Muscle layer of duodenum (tissue), 2 donors: ENCODE measurements at regions not wholly inside any gene's neighbourhood (a gene's known extent, or its start where the extent isn't known, plus 50 kb on each side); places are given as distances from the start of the nearest gene placed in this dataset.

Experiments
- H3K27ac ChIP-seq: one replicate; pipeline ENCODE4 v1.7.0; 2013; ENCODE audit warnings: mild to moderate bottlenecking, low read length
- H3K27me3 ChIP-seq: one replicate; pipeline ENCODE4 v1.7.0; 2013; ENCODE audit warnings: low read depth, mild to moderate bottlenecking, control low read depth, low read length
- H3K36me3 ChIP-seq, 2 donors: one replicate each; pipeline ENCODE4 v1.7.0; 2013; ENCODE audit warnings: low read length in 2 of 2, control low read depth in 1 of 2, mild to moderate bottlenecking in 1 of 2; ENCODE audit not compliant: insufficient read depth in 2 of 2, control insufficient read depth in 1 of 2
- H3K4me1 ChIP-seq, 2 donors: one replicate each; pipeline ENCODE4 v1.7.0; 2013; ENCODE audit warnings: low read length in 2 of 2, mild to moderate bottlenecking in 2 of 2, control low read depth in 1 of 2, moderate library complexity in 1 of 2; ENCODE audit not compliant: insufficient read depth in 2 of 2, control insufficient read depth in 1 of 2
- H3K4me3 ChIP-seq, 2 donors: one replicate each; pipeline ENCODE4 v1.7.0; 2013; ENCODE audit warnings: low read length in 2 of 2, low read depth in 1 of 2, mild to moderate bottlenecking in 1 of 2
- H3K9me3 ChIP-seq, 2 donors: one replicate each; pipeline ENCODE4 v1.7.0; 2013; ENCODE audit warnings: low read length in 2 of 2, control low read depth in 1 of 2, mild to moderate bottlenecking in 1 of 2; ENCODE audit not compliant: control insufficient read depth in 1 of 2
- donor health status: healthy.

DNA sequence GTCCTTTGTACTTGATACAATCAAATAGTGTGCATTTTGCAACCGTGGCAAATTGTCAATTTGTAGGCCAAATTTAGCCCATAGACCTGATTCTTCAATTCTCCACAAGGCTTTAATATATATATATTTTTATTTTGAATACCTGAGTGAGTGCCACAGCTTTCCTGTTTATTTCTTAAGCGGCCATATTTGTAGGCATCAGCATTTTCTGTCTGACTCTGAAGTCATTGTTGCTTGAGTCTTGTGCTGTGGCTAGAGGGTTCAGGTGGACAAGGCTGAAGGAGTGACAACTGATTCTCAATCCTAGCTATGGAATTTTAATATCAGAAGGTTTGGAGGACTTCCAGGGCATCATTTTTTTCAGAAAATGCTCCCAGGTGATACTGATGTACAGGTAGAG is 75.6 kb upstream of the NAALADL2 start:
- Histone ChIP-seq H3K27me3 (no peaks in the 10 kb centered on the region), H3K4me3 (no peak overlapping the region), H3K4me1 (no peaks in the 10 kb centered on the region), H3K36me3 (no peaks in the 10 kb centered on the region), H3K9me3 (no peaks in the 10 kb centered on the region), H3K27ac (no peak overlapping the region)

DNA sequence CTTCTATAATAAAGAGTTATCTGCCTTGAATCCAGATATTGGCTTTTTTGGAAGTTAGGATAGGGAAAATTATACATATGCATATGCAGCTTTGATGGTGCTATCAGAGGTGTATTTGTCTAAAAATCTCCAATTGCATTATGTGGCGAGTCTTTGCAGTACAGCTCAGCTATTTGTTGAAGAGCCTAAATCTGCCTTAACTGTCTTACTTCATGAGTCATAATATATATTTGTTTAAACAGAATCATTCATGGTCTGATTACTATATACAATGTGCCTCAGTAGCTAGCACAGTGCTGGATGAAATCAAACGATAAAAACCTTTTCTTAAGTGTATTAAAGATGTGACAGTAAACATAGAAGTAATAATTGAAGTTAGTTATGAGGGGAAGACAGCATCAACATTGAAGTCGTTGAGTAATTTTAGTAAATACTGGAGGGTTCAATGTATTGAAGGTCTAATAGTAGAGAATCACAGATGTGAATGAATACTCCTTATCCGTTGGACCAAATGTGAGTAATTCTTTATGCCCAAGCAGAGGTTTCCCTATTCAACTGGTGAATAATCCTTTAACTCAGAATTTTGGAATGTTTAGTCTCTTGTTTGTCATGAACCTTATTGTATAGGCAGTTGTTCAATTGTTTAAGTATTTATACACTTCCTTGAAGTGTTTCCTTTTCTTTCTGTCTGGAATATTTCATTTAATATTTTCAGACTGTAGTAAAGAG is 74.8 kb upstream of the NAALADL2 start:
- no peaks in the 10 kb centered on the region for H3K4me1 ChIP-seq
- no peaks in the 10 kb centered on the region for H3K27me3 ChIP-seq
- no peaks in the 10 kb centered on the region for H3K9me3 ChIP-seq
- H3K27ac ChIP-seq = no peak overlapping the region
- H3K36me3 ChIP-seq = no peaks in the 10 kb centered on the region
- no peak overlapping the region for H3K4me3 ChIP-seq

DNA sequence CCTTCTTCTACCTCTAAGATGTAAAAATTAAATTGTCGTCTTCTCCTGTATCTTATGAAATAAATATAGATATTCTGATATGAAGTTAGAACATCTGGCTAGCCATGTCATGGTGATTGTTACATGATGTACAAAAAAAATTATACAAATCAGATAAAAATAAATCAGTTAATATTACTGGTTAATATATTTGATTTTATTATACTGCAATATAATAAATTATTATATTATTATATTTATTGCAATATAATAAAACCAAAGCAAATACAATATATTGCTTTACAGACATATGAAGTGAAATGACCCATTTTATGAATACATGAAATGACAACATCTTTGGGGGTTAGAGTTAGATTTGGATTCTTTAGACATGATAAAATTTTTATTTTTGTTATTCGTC is 72.3 kb upstream of the NAALADL2 start:
- H3K27ac ChIP-seq = no peak overlapping the region
- H3K36me3 ChIP-seq = no peaks in the 10 kb centered on the region
- no peak overlapping the region for H3K4me3 ChIP-seq
- H3K4me1 ChIP-seq = no peaks in the 10 kb centered on the region
- H3K27me3 ChIP-seq = no peaks in the 10 kb centered on the region
- H3K9me3 ChIP-seq = no peaks in the 10 kb centered on the region

DNA sequence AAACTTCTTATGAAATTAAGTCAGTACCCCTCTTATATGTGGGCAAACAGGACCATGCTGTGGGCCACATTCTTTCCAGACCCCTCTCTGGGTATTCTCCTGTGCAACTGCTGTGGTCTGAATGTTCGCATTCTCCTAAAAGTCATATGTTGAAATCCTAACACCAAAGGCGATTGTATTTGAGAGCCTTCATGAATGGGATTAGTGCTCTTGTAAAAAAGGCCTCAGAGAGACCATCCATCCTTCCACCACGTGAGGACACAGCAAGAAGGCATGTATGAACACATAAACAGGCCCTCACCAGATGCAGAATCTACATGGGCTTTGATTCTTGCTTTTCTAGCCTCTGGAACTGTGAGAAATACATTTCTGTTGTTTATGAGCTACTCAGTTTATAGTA is 68.0 kb upstream of the NAALADL2 start:
- Histone ChIP-seq H3K9me3 (no peaks in the 10 kb centered on the region), H3K4me1 (no peaks in the 10 kb centered on the region), H3K4me3 (no peak overlapping the region), H3K27ac (no peak overlapping the region), H3K27me3 (no peaks in the 10 kb centered on the region), H3K36me3 (no peaks in the 10 kb centered on the region)

- Histone ChIP-seq H3K27me3 (no peaks in the 10 kb centered on the region), H3K9me3 (no peaks in the 10 kb centered on the region), H3K4me1 (no peaks in the 10 kb centered on the region), H3K27ac (no peak overlapping the region), H3K4me3 (no peak overlapping the region), H3K36me3 (no peaks in the 10 kb centered on the region)
Measured at GRCh38 chr3:174792864-174793263, 66.3 kb upstream of the NAALADL2 start.
